ENCODE measurements at regions not wholly inside any gene's neighbourhood (a gene's known extent, or its start where the extent isn't known, plus 50 kb on each side); places are given as distances from the start of the nearest gene placed in this dataset.
"Not testable (repeated sequence)": the region's sequence is repeated elsewhere in the genome, so short reads cannot be mapped to it uniquely, and the experiment has no call there.

GRCh38 chr6:140271759-140272377 lies 897.4 kb upstream of the CITED2 start:
- no peak for DNase-seq (ENCODE audit: low read depth)

GRCh38 chr6:140269591-140270165 lies 895.2 kb upstream of the CITED2 start:
- DNase-seq (ENCODE audit: low read depth) = no peak

- DNase-seq (ENCODE audit: low read depth) = peak; percentile 62
Measured at GRCh38 chr6:140264431-140264830, 890.0 kb upstream of the CITED2 start.

- not testable (repeated sequence) for DNase-seq (ENCODE audit: low read depth)
Measured at GRCh38 chr6:140258302-140258701, 883.9 kb upstream of the CITED2 start.

- peak; percentile 29 for DNase-seq (ENCODE audit: low read depth)
Measured at GRCh38 chr6:140256248-140256647, 881.8 kb upstream of the CITED2 start.

GRCh38 chr6:140253096-140253495 lies 878.6 kb upstream of the CITED2 start:
- DNase-seq (ENCODE audit: low read depth) = peak; percentile 10

- DNase-seq (ENCODE audit: low read depth) = no peak
Measured at GRCh38 chr6:140252099-140252498, 877.7 kb upstream of the CITED2 start.

GRCh38 chr6:140245296-140246040 lies 871.0 kb upstream of the CITED2 start:
- DNase-seq (ENCODE audit: low read depth) = no peak

- DNase-seq (ENCODE audit: low read depth) = peak; percentile 8
Measured at GRCh38 chr6:140237251-140237650, 862.8 kb upstream of the CITED2 start.

- DNase-seq (ENCODE audit: low read depth) = no peak
Measured at GRCh38 chr6:140236732-140237131, 862.3 kb upstream of the CITED2 start.

- DNase-seq (ENCODE audit: low read depth) = no peak
Measured at GRCh38 chr6:140230282-140230681, 855.8 kb upstream of the CITED2 start.

GRCh38 chr6:140228491-140228890 lies 854.0 kb upstream of the CITED2 start:
- DNase-seq (ENCODE audit: low read depth) = no peak

- DNase-seq (ENCODE audit: low read depth) = no peak
Measured at GRCh38 chr6:140226637-140227036, 852.2 kb upstream of the CITED2 start.

GRCh38 chr6:140225701-140226436 lies 851.4 kb upstream of the CITED2 start:
- peak; percentile 38 for DNase-seq (ENCODE audit: low read depth)

- DNase-seq (ENCODE audit: low read depth) = no peak
Measured at GRCh38 chr6:140217283-140217682, 842.8 kb upstream of the CITED2 start.

GRCh38 chr6:140209775-140210174 lies 835.3 kb upstream of the CITED2 start:
- no peak for DNase-seq (ENCODE audit: low read depth)

GRCh38 chr6:140208286-140208685 lies 833.8 kb upstream of the CITED2 start:
- DNase-seq (ENCODE audit: low read depth) = peak; percentile 23

GRCh38 chr6:140205795-140206593 lies 831.5 kb upstream of the CITED2 start:
- DNase-seq (ENCODE audit: low read depth) = no peak

- DNase-seq (ENCODE audit: low read depth) = peak; percentile 16
Measured at GRCh38 chr6:140204154-140204553, 829.7 kb upstream of the CITED2 start.

- peak; percentile 57 for DNase-seq (ENCODE audit: low read depth)
Measured at GRCh38 chr6:140203661-140204147, 829.3 kb upstream of the CITED2 start.

GRCh38 chr6:140202964-140203515 lies 828.6 kb upstream of the CITED2 start:
- no peak for DNase-seq (ENCODE audit: low read depth)

All from RPMI7951 (cell line).